ENCODE measurements at regions not wholly inside any gene's neighbourhood (a gene's known extent, or its start where the extent isn't known, plus 50 kb on each side); places are given as distances from the start of the nearest gene placed in this dataset.

GRCh38 chr2:9055471-9055870 is 52.0 kb upstream of the MBOAT2 start:
- TF ChIP-seq YY1 (IDR thresholded peaks at IDR 0.05; ENCODE audit: insufficient read depth, insufficient read length) (no peak), ZNF274 (IDR thresholded peaks at IDR 0.05; ENCODE audit: low read depth, low read length) (no peak), SUZ12 (IDR thresholded peaks at IDR 0.05; ENCODE audit: extremely low read depth, insufficient read depth, insufficient read length) (no peak)
